ENCODE measurements at regions not wholly inside any gene's neighbourhood (a gene's known extent, or its start where the extent isn't known, plus 50 kb on each side); places are given as distances from the start of the nearest gene placed in this dataset.

DNA sequence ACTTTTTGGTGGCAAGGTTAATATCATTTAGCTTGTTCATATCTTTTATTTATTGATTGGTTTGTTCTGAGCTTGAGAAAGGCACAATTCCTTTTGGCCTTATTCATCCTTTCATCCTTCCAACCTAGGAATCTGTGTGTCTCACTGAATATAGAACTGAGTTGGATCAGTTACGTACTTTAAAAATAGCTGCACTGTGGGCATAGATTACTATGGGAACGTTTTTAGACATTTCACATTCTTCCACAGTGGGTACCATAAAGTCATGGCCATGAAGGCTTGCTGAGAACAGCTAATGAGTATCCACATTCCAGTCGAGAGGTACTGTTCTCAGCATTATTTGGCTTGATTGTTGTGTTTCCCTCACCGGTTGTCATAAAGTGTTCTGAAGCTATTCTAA, 217.0 kb upstream of the DKK2 start:
- TF ChIP-seq, protein P1, sequence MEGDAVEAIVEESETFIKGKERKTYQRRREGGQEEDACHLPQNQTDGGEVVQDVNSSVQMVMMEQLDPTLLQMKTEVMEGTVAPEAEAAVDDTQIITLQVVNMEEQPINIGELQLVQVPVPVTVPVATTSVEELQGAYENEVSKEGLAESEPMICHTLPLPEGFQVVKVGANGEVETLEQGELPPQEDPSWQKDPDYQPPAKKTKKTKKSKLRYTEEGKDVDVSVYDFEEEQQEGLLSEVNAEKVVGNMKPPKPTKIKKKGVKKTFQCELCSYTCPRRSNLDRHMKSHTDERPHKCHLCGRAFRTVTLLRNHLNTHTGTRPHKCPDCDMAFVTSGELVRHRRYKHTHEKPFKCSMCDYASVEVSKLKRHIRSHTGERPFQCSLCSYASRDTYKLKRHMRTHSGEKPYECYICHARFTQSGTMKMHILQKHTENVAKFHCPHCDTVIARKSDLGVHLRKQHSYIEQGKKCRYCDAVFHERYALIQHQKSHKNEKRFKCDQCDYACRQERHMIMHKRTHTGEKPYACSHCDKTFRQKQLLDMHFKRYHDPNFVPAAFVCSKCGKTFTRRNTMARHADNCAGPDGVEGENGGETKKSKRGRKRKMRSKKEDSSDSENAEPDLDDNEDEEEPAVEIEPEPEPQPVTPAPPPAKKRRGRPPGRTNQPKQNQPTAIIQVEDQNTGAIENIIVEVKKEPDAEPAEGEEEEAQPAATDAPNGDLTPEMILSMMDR (IDR thresholded peaks at IDR 0.05; ENCODE audit: poor library complexity, severe bottlenecking), result no peak
- TF ChIP-seq EZH2 (IDR thresholded peaks at IDR 0.05; ENCODE audit: borderline replicate concordance, insufficient read depth, low read length, poor library complexity, severe bottlenecking) (no peak), POLR2AphosphoS5 (IDR thresholded peaks at IDR 0.05) (no peak), RAD21 (conservative IDR thresholded peaks at IDR 0.05) (no peak), EP300 (conservative IDR thresholded peaks at IDR 0.05; ENCODE audit: poor library complexity, severe bottlenecking) (no peak), SMC3 (conservative IDR thresholded peaks at IDR 0.05; ENCODE audit: poor library complexity) (no peak), TAF1 (IDR thresholded peaks at IDR 0.05; ENCODE audit: low read depth) (no peak)
- TF ChIP-seq, protein P2, sequence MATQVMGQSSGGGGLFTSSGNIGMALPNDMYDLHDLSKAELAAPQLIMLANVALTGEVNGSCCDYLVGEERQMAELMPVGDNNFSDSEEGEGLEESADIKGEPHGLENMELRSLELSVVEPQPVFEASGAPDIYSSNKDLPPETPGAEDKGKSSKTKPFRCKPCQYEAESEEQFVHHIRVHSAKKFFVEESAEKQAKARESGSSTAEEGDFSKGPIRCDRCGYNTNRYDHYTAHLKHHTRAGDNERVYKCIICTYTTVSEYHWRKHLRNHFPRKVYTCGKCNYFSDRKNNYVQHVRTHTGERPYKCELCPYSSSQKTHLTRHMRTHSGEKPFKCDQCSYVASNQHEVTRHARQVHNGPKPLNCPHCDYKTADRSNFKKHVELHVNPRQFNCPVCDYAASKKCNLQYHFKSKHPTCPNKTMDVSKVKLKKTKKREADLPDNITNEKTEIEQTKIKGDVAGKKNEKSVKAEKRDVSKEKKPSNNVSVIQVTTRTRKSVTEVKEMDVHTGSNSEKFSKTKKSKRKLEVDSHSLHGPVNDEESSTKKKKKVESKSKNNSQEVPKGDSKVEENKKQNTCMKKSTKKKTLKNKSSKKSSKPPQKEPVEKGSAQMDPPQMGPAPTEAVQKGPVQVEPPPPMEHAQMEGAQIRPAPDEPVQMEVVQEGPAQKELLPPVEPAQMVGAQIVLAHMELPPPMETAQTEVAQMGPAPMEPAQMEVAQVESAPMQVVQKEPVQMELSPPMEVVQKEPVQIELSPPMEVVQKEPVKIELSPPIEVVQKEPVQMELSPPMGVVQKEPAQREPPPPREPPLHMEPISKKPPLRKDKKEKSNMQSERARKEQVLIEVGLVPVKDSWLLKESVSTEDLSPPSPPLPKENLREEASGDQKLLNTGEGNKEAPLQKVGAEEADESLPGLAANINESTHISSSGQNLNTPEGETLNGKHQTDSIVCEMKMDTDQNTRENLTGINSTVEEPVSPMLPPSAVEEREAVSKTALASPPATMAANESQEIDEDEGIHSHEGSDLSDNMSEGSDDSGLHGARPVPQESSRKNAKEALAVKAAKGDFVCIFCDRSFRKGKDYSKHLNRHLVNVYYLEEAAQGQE (IDR thresholded peaks at IDR 0.05; ENCODE audit: borderline replicate concordance), result no peak

Measured in neural cell (in vitro differentiated cells).